ENCODE measurements at regions not wholly inside any gene's neighbourhood (a gene's known extent, or its start where the extent isn't known, plus 50 kb on each side); places are given as distances from the start of the nearest gene placed in this dataset.

- Histone ChIP-seq H3K27ac (ENCODE audit: low read depth, low read length, poor library complexity, severe bottlenecking) (no peak overlapping the region), H4K20me1 (ENCODE audit: insufficient read depth, low read length) (no peaks in the 10 kb centered on the region), H3K4me1 (ENCODE audit: insufficient read depth, low read length, poor library complexity, severe bottlenecking) (no peaks in the 10 kb centered on the region), H2AFZ (ENCODE audit: low read length) (no peak overlapping the region), H3K9me3 (ENCODE audit: low read length) (no peaks in the 10 kb centered on the region), H3K4me2 (ENCODE audit: low read length) (no peak overlapping the region), H3K4me3 (ENCODE audit: low read depth, low read length, poor library complexity, severe bottlenecking) (no peak overlapping the region), H3K9me2 (ENCODE audit: insufficient read depth, low read length) (no peaks in the 10 kb centered on the region), H3K36me3 (ENCODE audit: insufficient read depth, low read length) (no peaks in the 10 kb centered on the region), H3K79me2 (ENCODE audit: insufficient read depth, low read depth, low read length) (no peaks in the 10 kb centered on the region)
- DNase-seq (ENCODE audit: low spot score), result no peak
- POLR2A ChIA-PET, result no interaction called here
- TF ChIP-seq CTCF (conservative IDR thresholded peaks at IDR 0.05; ENCODE audit: low read length), result no peak
- no peak for TF ChIP-seq EZH2phosphoT487 (IDR thresholded peaks at IDR 0.05; ENCODE audit: borderline replicate concordance, low read depth, low read length)
- intact Hi-C loops (cut with micrococcal nuclease; ENCODE audit: unreplicated experiment), result no loop called here
- CTCF ChIA-PET (ENCODE audit: unreplicated experiment), result no interaction called here
- BruUV-seq (replicated peaks), result no TSS peak
Measured at GRCh38 chr16:55078699-55079410, 148.2 kb downstream of the IRX5 start.

GRCh38 chr16:55081622-55082590 is 151.2 kb downstream of the IRX5 start:
- CTCF ChIA-PET (ENCODE audit: unreplicated experiment), result no interaction called here
- POLR2A ChIA-PET, result no interaction called here
- no TSS peak for BruUV-seq (replicated peaks)

More at GRCh38 chr16:55081622-55082590, 151.2 kb downstream of the IRX5 start:
- no peak overlapping the region for H3K4me3 ChIP-seq (ENCODE audit: low read depth, low read length, poor library complexity, severe bottlenecking)
- no peak overlapping the region for H3K4me2 ChIP-seq (ENCODE audit: low read length)
- no peak for TF ChIP-seq CTCF (conservative IDR thresholded peaks at IDR 0.05; ENCODE audit: low read length)
- TF ChIP-seq EZH2phosphoT487 (IDR thresholded peaks at IDR 0.05; ENCODE audit: borderline replicate concordance, low read depth, low read length), result no peak
- no peaks in the 10 kb centered on the region for H3K36me3 ChIP-seq (ENCODE audit: insufficient read depth, low read length)
- no peaks in the 10 kb centered on the region for H3K9me3 ChIP-seq (ENCODE audit: low read length)
- intact Hi-C loops (cut with micrococcal nuclease; ENCODE audit: unreplicated experiment), result no loop called here
- H4K20me1 ChIP-seq (ENCODE audit: insufficient read depth, low read length), result no peaks in the 10 kb centered on the region
- H3K27ac ChIP-seq (ENCODE audit: low read depth, low read length, poor library complexity, severe bottlenecking), result no peak overlapping the region
- no peaks in the 10 kb centered on the region for H3K79me2 ChIP-seq (ENCODE audit: insufficient read depth, low read depth, low read length)
- no peak for DNase-seq (ENCODE audit: low spot score)
- H2AFZ ChIP-seq (ENCODE audit: low read length), result no peak overlapping the region
- H3K4me1 ChIP-seq (ENCODE audit: insufficient read depth, low read length, poor library complexity, severe bottlenecking), result no peaks in the 10 kb centered on the region
- no peaks in the 10 kb centered on the region for H3K9me2 ChIP-seq (ENCODE audit: insufficient read depth, low read length)
